Liver (tissue), 8 donors: ENCODE measurements at regions not wholly inside any gene's neighbourhood (a gene's known extent, or its start where the extent isn't known, plus 50 kb on each side); places are given as distances from the start of the nearest gene placed in this dataset.

Experiments
- DNase-seq: peaks from one replicate; pipeline ENCODE4 v3.0.0-alpha.2; 2017; ENCODE audit warnings: low spot score
- H3K27ac ChIP-seq, 2 donors: one replicate each; pipeline ENCODE4 v1.7.0; 2013; ENCODE audit warnings: inconsistent platforms in 2 of 2, low read length in 2 of 2, control low read depth in 1 of 2, low read depth in 1 of 2, mild to moderate bottlenecking in 1 of 2
- H3K27me3 ChIP-seq, 4 donors: one replicate each; pipeline versions ENCODE4 v1.6.1 to v1.7.0; 2013; ENCODE audit warnings: low read length in 3 of 4, inconsistent platforms in 1 of 4, mild to moderate bottlenecking in 1 of 4, moderate library complexity in 1 of 4; ENCODE audit not compliant: control insufficient read depth in 4 of 4, insufficient read depth in 4 of 4
- H3K36me3 ChIP-seq, 4 donors: one replicate each; pipeline versions ENCODE4 v1.6.1 to v1.7.0; 2013; ENCODE audit warnings: low read length in 3 of 4, mild to moderate bottlenecking in 3 of 4, low read depth in 1 of 4, moderate library complexity in 1 of 4; ENCODE audit not compliant: control insufficient read depth in 4 of 4, insufficient read depth in 3 of 4
- H3K4me1 ChIP-seq, 4 donors: one replicate each; pipeline versions ENCODE4 v1.6.1 to v1.7.0; 2013; ENCODE audit warnings: low read length in 3 of 4, mild to moderate bottlenecking in 3 of 4, moderate library complexity in 1 of 4; ENCODE audit not compliant: control insufficient read depth in 4 of 4, insufficient read depth in 4 of 4
- H3K4me3 ChIP-seq, 3 donors: one replicate each; pipeline versions ENCODE4 v1.6.1 to v1.7.0; 2013; ENCODE audit warnings: low read length in 3 of 3, control low read depth in 1 of 3, low read depth in 1 of 3, mild to moderate bottlenecking in 1 of 3
- H3K9ac ChIP-seq, 2 donors: one replicate each; pipeline ENCODE4 v1.7.0; 2013; ENCODE audit warnings: low read length in 2 of 2, mild to moderate bottlenecking in 2 of 2, moderate library complexity in 2 of 2, control low read depth in 1 of 2, low read depth in 1 of 2
- H3K9me3 ChIP-seq, 4 donors: one replicate each; pipeline versions ENCODE4 v1.6.1 to v1.7.0; 2013; ENCODE audit warnings: low read length in 3 of 4; ENCODE audit not compliant: control insufficient read depth in 4 of 4
- FOXA1 ChIP-seq: IDR thresholded peaks from 2 replicates; pipeline ENCODE4 v1.6.1; 2016; ENCODE audit warnings: antibody characterized with exemption
- FOXA2 ChIP-seq: IDR thresholded peaks from 2 replicates; pipeline ENCODE4 v1.6.1; 2016; ENCODE audit warnings: antibody characterized with exemption
- GABPA ChIP-seq, 2 donors: IDR thresholded peaks in 1 of 2; conservative IDR thresholded peaks in 1 of 2; 2 replicates each; pipeline ENCODE4 v1.6.1; 2016; ENCODE audit warnings: antibody characterized with exemption in 2 of 2, mild to moderate bottlenecking in 1 of 2, moderate library complexity in 1 of 2
- HNF4A ChIP-seq, 2 donors: conservative IDR thresholded peaks; 2 replicates each; pipeline ENCODE4 v1.6.1; 2016; ENCODE audit warnings: antibody characterized with exemption in 2 of 2, mild to moderate bottlenecking in 2 of 2
- HNF4G ChIP-seq: IDR thresholded peaks from 2 replicates; pipeline ENCODE4 v1.6.1; 2016; ENCODE audit warnings: antibody characterized with exemption
- JUND ChIP-seq, 2 donors: IDR thresholded peaks; 2 replicates each; pipeline ENCODE4 v1.6.1; 2016; ENCODE audit warnings: antibody characterized with exemption in 2 of 2
- NR2F2 ChIP-seq: IDR thresholded peaks from 2 replicates; pipeline ENCODE4 v1.6.1; 2016; ENCODE audit warnings: antibody characterized with exemption
- RAD21 ChIP-seq, 2 donors: IDR thresholded peaks; 2 replicates each; pipeline ENCODE4 v1.6.1; 2016; ENCODE audit warnings: antibody characterized with exemption in 2 of 2, mild to moderate bottlenecking in 2 of 2
- RXRA ChIP-seq, 2 donors: IDR thresholded peaks; 2 replicates each; pipeline ENCODE4 v1.6.1; 2017 to 2018; ENCODE audit warnings: antibody characterized with exemption in 2 of 2, mild to moderate bottlenecking in 1 of 2
- SP1 ChIP-seq: IDR thresholded peaks from 2 replicates; pipeline ENCODE4 v1.6.1; 2018; ENCODE audit warnings: antibody characterized with exemption, mild to moderate bottlenecking
- TAF1 ChIP-seq: conservative IDR thresholded peaks from 2 replicates; pipeline ENCODE4 v1.6.1; 2016; ENCODE audit warnings: antibody characterized with exemption, mild to moderate bottlenecking
- YY1 ChIP-seq: IDR thresholded peaks from 2 replicates; pipeline ENCODE4 v1.6.1; 2016; ENCODE audit warnings: antibody characterized with exemption, mild to moderate bottlenecking
- WGBS: extraction: QIAGEN DNeasy Blood & Tissue Kit; methylation state at CpG from one replicate; pipeline ENCODE4 v1.1.7; 2013; 5-methylcytosine and 5-hydroxymethylcytosine counted together
- TF ChIP-seq, protein P1 (sequence below): IDR thresholded peaks from 2 replicates; pipeline ENCODE4 v1.6.1; 2016; ENCODE audit warnings: antibody characterized with exemption
- TF ChIP-seq, protein P2 (sequence below): IDR thresholded peaks from 2 replicates; pipeline ENCODE4 v1.6.1; 2016; ENCODE audit warnings: antibody characterized with exemption
- TF ChIP-seq, protein P3 (sequence below): IDR thresholded peaks from 2 replicates; pipeline ENCODE4 v1.6.1; 2016; ENCODE audit warnings: antibody characterized with exemption, mild to moderate bottlenecking
- TF ChIP-seq, protein P4 (sequence below): IDR thresholded peaks from 2 replicates; pipeline ENCODE4 v1.6.1; 2016; ENCODE audit warnings: antibody characterized with exemption
- TF ChIP-seq, protein P5 (sequence below): fragments of 150-350 bp; IDR thresholded peaks from 2 replicates; pipeline ENCODE4 v1.5.1; 2017; ENCODE audit warnings: improper control_type of control experiment, low read depth, low read length; ENCODE audit not compliant: missing input control
- donor health status: healthy.
- donor health status: healthy.
- donor health status: healthy.
- donor health status: healthy.
- donor health status: healthy.

DNA sequence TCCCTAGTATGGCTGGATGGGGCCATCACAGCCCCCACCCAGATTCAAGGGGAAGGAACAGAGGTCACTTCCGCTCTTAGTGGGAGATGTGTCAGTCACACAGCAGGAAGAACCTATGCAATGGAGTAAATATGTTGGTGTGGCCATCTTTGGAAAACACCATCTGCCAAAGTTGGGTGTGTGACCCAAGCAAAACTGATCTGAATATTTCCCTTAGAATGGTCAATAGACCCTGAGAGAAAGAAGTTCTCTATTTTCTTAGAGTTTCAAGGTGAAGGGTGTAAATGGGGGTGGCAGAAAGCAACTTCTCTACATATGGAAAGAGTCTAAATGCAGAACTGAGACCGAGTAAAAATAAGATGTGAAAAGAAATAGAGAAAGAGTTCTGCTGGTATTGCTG lies 212.7 kb downstream of the ESM1 start:
- H3K27me3 ChIP-seq: no peaks in the 10 kb centered on the region
- 90% methylated on average over 2 of the region's 2 CpGs for WGBS
- TF ChIP-seq FOXA2 (no peak), NR2F2 (no peak), JUND (IDR thresholded peaks at IDR 0.05) (no peak), RAD21 (IDR thresholded peaks at IDR 0.05) (no peak), TAF1 (no peak), SP1 (no peak), HNF4G (no peak), FOXA1 (no peak)
- TF ChIP-seq, protein P1, sequence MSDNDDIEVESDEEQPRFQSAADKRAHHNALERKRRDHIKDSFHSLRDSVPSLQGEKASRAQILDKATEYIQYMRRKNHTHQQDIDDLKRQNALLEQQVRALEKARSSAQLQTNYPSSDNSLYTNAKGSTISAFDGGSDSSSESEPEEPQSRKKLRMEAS: no peak
- TF ChIP-seq, protein P2, sequence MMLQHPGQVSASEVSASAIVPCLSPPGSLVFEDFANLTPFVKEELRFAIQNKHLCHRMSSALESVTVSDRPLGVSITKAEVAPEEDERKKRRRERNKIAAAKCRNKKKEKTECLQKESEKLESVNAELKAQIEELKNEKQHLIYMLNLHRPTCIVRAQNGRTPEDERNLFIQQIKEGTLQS: no peak
- TF ChIP-seq, protein P3, sequence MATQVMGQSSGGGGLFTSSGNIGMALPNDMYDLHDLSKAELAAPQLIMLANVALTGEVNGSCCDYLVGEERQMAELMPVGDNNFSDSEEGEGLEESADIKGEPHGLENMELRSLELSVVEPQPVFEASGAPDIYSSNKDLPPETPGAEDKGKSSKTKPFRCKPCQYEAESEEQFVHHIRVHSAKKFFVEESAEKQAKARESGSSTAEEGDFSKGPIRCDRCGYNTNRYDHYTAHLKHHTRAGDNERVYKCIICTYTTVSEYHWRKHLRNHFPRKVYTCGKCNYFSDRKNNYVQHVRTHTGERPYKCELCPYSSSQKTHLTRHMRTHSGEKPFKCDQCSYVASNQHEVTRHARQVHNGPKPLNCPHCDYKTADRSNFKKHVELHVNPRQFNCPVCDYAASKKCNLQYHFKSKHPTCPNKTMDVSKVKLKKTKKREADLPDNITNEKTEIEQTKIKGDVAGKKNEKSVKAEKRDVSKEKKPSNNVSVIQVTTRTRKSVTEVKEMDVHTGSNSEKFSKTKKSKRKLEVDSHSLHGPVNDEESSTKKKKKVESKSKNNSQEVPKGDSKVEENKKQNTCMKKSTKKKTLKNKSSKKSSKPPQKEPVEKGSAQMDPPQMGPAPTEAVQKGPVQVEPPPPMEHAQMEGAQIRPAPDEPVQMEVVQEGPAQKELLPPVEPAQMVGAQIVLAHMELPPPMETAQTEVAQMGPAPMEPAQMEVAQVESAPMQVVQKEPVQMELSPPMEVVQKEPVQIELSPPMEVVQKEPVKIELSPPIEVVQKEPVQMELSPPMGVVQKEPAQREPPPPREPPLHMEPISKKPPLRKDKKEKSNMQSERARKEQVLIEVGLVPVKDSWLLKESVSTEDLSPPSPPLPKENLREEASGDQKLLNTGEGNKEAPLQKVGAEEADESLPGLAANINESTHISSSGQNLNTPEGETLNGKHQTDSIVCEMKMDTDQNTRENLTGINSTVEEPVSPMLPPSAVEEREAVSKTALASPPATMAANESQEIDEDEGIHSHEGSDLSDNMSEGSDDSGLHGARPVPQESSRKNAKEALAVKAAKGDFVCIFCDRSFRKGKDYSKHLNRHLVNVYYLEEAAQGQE: no peak
- TF ChIP-seq, protein P4, sequence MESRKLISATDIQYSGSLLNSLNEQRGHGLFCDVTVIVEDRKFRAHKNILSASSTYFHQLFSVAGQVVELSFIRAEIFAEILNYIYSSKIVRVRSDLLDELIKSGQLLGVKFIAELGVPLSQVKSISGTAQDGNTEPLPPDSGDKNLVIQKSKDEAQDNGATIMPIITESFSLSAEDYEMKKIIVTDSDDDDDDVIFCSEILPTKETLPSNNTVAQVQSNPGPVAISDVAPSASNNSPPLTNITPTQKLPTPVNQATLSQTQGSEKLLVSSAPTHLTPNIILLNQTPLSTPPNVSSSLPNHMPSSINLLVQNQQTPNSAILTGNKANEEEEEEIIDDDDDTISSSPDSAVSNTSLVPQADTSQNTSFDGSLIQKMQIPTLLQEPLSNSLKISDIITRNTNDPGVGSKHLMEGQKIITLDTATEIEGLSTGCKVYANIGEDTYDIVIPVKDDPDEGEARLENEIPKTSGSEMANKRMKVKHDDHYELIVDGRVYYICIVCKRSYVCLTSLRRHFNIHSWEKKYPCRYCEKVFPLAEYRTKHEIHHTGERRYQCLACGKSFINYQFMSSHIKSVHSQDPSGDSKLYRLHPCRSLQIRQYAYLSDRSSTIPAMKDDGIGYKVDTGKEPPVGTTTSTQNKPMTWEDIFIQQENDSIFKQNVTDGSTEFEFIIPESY: no peak
- TF ChIP-seq, protein P5, sequence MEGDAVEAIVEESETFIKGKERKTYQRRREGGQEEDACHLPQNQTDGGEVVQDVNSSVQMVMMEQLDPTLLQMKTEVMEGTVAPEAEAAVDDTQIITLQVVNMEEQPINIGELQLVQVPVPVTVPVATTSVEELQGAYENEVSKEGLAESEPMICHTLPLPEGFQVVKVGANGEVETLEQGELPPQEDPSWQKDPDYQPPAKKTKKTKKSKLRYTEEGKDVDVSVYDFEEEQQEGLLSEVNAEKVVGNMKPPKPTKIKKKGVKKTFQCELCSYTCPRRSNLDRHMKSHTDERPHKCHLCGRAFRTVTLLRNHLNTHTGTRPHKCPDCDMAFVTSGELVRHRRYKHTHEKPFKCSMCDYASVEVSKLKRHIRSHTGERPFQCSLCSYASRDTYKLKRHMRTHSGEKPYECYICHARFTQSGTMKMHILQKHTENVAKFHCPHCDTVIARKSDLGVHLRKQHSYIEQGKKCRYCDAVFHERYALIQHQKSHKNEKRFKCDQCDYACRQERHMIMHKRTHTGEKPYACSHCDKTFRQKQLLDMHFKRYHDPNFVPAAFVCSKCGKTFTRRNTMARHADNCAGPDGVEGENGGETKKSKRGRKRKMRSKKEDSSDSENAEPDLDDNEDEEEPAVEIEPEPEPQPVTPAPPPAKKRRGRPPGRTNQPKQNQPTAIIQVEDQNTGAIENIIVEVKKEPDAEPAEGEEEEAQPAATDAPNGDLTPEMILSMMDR: no peak
- H3K4me3 ChIP-seq: no peak overlapping the region
- no peaks in the 10 kb centered on the region for H3K4me1 ChIP-seq
- no peaks in the 10 kb centered on the region for H3K9me3 ChIP-seq
- DNase-seq: no peak
- H3K9ac ChIP-seq: no peak overlapping the region
- no peak overlapping the region for H3K27ac ChIP-seq
- no peaks in the 10 kb centered on the region for H3K36me3 ChIP-seq

DNA sequence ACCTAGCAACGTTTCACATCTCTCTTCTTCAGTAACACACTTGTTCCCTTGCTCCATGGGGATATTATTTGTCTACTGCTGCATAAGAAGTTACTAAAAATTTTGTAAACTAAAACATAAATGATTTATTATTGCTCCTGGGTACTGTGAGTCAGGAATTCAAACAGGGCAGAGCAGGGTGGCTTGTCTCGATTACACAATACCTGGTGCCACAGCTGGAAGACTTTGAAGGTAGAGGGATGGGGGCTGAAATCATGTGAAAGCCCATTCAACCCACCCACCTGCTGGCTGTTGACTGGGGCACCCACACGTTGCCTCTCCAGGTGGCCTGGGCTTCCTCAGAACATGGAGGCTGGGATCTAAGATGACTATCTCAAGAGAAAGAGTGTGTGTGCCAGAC lies 213.2 kb downstream of the ESM1 start:
- no peak overlapping the region for H3K9ac ChIP-seq
- H3K4me3 ChIP-seq: no peak overlapping the region
- H3K27me3 ChIP-seq: no peaks in the 10 kb centered on the region
- TF ChIP-seq, protein P1: no peak
- TF ChIP-seq GABPA (IDR thresholded peaks at IDR 0.05 in 1 of 2, conservative IDR thresholded peaks at IDR 0.05 in 1 of 2) (no peak), HNF4A (conservative IDR thresholded peaks at IDR 0.05) (no peak), FOXA2 (no peak), FOXA1 (no peak), TAF1 (no peak), NR2F2 (no peak), YY1 (no peak), RXRA (IDR thresholded peaks at IDR 0.05) (no peak)
- TF ChIP-seq, protein P2: no peak
- TF ChIP-seq, protein P4: no peak
- no peak for DNase-seq
- no peaks in the 10 kb centered on the region for H3K9me3 ChIP-seq
- no peaks in the 10 kb centered on the region for H3K36me3 ChIP-seq
- H3K4me1 ChIP-seq: no peaks in the 10 kb centered on the region
- no peak overlapping the region for H3K27ac ChIP-seq
- WGBS: 83% methylated on average over 3 of the region's 3 CpGs
